ENCODE measurements at regions not wholly inside any gene's neighbourhood (a gene's known extent, or its start where the extent isn't known, plus 50 kb on each side); places are given as distances from the start of the nearest gene placed in this dataset.
"Not testable (repeated sequence)": the region's sequence is repeated elsewhere in the genome, so short reads cannot be mapped to it uniquely, and the experiment has no call there.

DNA sequence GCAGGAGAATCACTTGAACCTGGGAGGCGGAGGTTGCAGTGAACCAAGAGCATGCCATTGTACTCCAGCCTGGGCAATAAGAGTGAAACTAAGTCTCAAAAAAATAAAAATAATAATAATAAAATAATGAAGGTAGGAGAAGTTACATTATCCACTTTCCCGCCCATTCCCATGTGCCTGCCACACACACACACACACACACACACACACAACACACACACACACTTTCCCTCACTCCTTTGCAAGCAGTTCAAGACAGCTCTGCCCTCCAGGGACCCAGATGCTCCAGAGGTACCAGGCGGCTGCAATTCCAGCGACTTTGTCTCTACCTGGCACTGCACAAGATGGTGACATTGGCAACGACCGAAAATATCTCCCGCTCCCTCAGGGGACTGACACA, 224.8 kb upstream of the JARID2 start:
- H3K79me2 ChIP-seq (ENCODE audit: insufficient read depth, low read depth, low read length), result no peaks in the 10 kb centered on the region
- BruUV-seq (replicated peaks), result no TSS peak
- no peak overlapping the region for H3K4me2 ChIP-seq (ENCODE audit: low read length)
- H3K4me1 ChIP-seq (ENCODE audit: insufficient read depth, low read length, poor library complexity, severe bottlenecking), result no peaks in the 10 kb centered on the region
- no peak overlapping the region for H2AFZ ChIP-seq (ENCODE audit: low read length)
- no peaks in the 10 kb centered on the region for H3K9me3 ChIP-seq (ENCODE audit: low read length)
- no peak for DNase-seq (ENCODE audit: low spot score)
- no peak overlapping the region for H3K4me3 ChIP-seq (ENCODE audit: low read depth, low read length, poor library complexity, severe bottlenecking)
- H4K20me1 ChIP-seq (ENCODE audit: insufficient read depth, low read length), result no peaks in the 10 kb centered on the region
- intact Hi-C loops (cut with micrococcal nuclease; ENCODE audit: unreplicated experiment), result no loop called here
- no peak overlapping the region for H3K27ac ChIP-seq (ENCODE audit: low read depth, low read length, poor library complexity, severe bottlenecking)
- ChIA-PET POLR2A (no interaction called here), CTCF (ENCODE audit: unreplicated experiment) (no interaction called here)
- no peaks in the 10 kb centered on the region for H3K36me3 ChIP-seq (ENCODE audit: insufficient read depth, low read length)
- no peaks in the 10 kb centered on the region for H3K9me2 ChIP-seq (ENCODE audit: insufficient read depth, low read length)
- TF ChIP-seq EZH2phosphoT487 (IDR thresholded peaks at IDR 0.05; ENCODE audit: borderline replicate concordance, low read depth, low read length) (no peak), CTCF (conservative IDR thresholded peaks at IDR 0.05; ENCODE audit: low read length) (no peak)

DNA sequence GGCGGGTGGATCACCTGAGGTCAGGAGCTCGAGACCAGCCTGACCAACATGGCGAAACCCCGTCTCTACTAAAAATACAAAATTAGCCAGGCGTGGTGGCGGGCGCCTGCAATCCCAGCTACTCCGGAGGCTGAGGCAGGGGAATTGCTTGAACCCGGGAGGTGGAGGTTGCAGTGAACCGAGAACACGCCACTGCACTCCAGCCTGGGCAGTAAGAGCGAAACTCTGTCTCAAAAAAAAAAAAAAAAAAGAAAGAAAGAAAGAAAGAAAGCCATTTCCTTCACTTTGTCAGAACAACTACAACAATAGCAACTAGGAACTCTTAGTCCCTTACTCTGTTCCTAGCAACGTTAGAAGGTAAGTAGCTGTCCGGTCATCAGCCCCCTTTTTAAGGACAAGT, 222.9 kb upstream of the JARID2 start:
- H3K4me1 ChIP-seq (ENCODE audit: insufficient read depth, low read length, poor library complexity, severe bottlenecking); H3K9me3 ChIP-seq (ENCODE audit: low read length); DNase-seq (ENCODE audit: low spot score); H2AFZ ChIP-seq (ENCODE audit: low read length); H3K36me3 ChIP-seq (ENCODE audit: insufficient read depth, low read length); intact Hi-C loops (cut with micrococcal nuclease; ENCODE audit: unreplicated experiment); BruUV-seq (replicated peaks); H4K20me1 ChIP-seq (ENCODE audit: insufficient read depth, low read length); H3K9me2 ChIP-seq (ENCODE audit: insufficient read depth, low read length); H3K4me2 ChIP-seq (ENCODE audit: low read length); CTCF ChIA-PET (ENCODE audit: unreplicated experiment); H3K27ac ChIP-seq (ENCODE audit: low read depth, low read length, poor library complexity, severe bottlenecking); H3K4me3 ChIP-seq (ENCODE audit: low read depth, low read length, poor library complexity, severe bottlenecking); H3K79me2 ChIP-seq (ENCODE audit: insufficient read depth, low read depth, low read length): not testable (repeated sequence)
- POLR2A ChIA-PET, result interaction anchor here (0.7 kb wide), 1 partner anchor 16 kb away, joined by 6 read pairs; no protein-coding TSS in a partner anchor

DNA sequence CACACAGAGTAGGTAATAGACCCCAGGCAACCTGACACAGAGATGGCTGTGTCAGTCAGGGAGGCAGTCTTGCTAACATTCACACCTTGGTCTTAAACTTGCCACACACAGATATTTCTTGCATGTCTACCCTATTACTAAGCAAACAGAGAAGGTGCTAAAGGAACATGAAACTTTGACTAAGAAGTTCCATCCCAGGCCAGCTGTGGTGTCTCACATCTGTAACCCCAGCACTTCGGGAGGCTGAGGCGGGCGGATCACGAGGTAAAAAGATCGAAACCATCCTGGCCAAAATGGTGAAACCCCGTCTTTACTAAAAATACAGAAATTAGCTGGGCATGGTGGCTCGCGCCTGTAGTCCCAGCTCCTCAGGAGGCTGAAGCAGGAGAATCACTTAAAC, 222.4 kb upstream of the JARID2 start:
- BruUV-seq (replicated peaks), result no TSS peak
- H3K9me3 ChIP-seq (ENCODE audit: low read length), result no peaks in the 10 kb centered on the region
- no peaks in the 10 kb centered on the region for H4K20me1 ChIP-seq (ENCODE audit: insufficient read depth, low read length)
- intact Hi-C loops (cut with micrococcal nuclease; ENCODE audit: unreplicated experiment), result no loop called here
- H3K9me2 ChIP-seq (ENCODE audit: insufficient read depth, low read length), result no peaks in the 10 kb centered on the region
- no peaks in the 10 kb centered on the region for H3K79me2 ChIP-seq (ENCODE audit: insufficient read depth, low read depth, low read length)
- CTCF ChIA-PET (ENCODE audit: unreplicated experiment), result no interaction called here
- TF ChIP-seq EZH2phosphoT487 (IDR thresholded peaks at IDR 0.05; ENCODE audit: borderline replicate concordance, low read depth, low read length) (no peak), CTCF (conservative IDR thresholded peaks at IDR 0.05; ENCODE audit: low read length) (no peak)
- H3K27ac ChIP-seq (ENCODE audit: low read depth, low read length, poor library complexity, severe bottlenecking), result no peak overlapping the region
- peak; percentile 3 for DNase-seq (ENCODE audit: low spot score)
- POLR2A ChIA-PET, result interaction anchor here (0.7 kb wide), 1 partner anchor 16 kb away, joined by 6 read pairs; no protein-coding TSS in a partner anchor
- H3K36me3 ChIP-seq (ENCODE audit: insufficient read depth, low read length), result no peaks in the 10 kb centered on the region
- no peak overlapping the region for H2AFZ ChIP-seq (ENCODE audit: low read length)
- no peaks in the 10 kb centered on the region for H3K4me1 ChIP-seq (ENCODE audit: insufficient read depth, low read length, poor library complexity, severe bottlenecking)
- H3K4me2 ChIP-seq (ENCODE audit: low read length), result no peak overlapping the region
- no peak overlapping the region for H3K4me3 ChIP-seq (ENCODE audit: low read depth, low read length, poor library complexity, severe bottlenecking)
